Activated T-helper 9 cell treated with anti-CD3 and anti-CD28 coated beads, Interleukin-2, amount 50 U/mL, for 16 hours (primary cell): ENCODE measurements at regions not wholly inside any gene's neighbourhood (a gene's known extent, or its start where the extent isn't known, plus 50 kb on each side); places are given as distances from the start of the nearest gene placed in this dataset.
"Not testable (repeated sequence)": the region's sequence is repeated elsewhere in the genome, so short reads cannot be mapped to it uniquely, and the experiment has no call there.

Experiments used
- DNase-seq: peaks from one replicate; pipeline ENCODE4 v3.0.0-alpha.2; 2020; ENCODE audit warnings: low read depth

GRCh38 chr9:30815585-30815984, 1568.9 kb upstream of the ACO1 start:
- no peak for DNase-seq

GRCh38 chr9:30845136-30845535, 1539.3 kb upstream of the ACO1 start:
- DNase-seq: no peak

- no peak for DNase-seq
These were observed 1537.8 kb upstream of the ACO1 start for GRCh38 chr9:30846651-30847050.

DNA sequence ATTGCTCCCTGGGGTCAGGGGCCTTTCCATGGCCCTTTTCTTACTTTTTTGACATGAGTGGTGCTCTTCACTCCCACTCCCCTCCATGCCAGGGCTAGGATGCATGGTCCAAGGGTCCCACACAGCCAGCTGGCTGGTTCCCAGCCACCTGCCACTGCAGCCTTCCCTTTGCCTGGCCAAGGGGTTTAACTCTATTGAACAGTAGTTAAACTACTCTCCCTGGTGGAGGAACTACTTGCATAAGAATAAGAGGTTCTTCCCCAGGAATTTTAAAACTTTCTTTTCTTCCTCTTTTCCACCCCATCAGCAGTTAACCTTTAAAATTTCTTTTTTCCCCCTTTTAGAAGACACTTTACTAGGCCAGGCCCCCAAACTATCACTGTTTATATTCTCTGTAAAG, 1532.8 kb upstream of the ACO1 start:
- no peak for DNase-seq

DNA sequence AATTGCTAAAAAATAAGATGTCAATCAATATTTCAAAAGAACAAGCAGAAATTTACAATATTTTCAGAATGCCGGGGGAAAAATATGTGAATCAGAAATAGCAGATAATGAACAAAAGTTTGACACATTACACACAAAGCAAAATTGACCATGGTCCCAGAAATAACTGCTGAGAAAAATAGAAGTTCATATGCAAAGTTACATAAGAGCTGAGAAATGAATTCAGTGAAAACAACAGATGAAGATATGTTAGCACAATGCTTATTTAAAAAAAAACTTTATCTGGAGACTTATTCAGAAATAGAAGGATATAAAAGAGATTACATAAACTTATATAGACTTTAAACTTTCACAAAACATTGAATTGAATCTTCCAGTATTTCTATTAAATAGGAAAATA, 1483.7 kb upstream of the ACO1 start:
- DNase-seq: no peak

- DNase-seq: no peak
These were observed 1471.1 kb upstream of the ACO1 start for GRCh38 chr9:30913331-30913730.

DNA sequence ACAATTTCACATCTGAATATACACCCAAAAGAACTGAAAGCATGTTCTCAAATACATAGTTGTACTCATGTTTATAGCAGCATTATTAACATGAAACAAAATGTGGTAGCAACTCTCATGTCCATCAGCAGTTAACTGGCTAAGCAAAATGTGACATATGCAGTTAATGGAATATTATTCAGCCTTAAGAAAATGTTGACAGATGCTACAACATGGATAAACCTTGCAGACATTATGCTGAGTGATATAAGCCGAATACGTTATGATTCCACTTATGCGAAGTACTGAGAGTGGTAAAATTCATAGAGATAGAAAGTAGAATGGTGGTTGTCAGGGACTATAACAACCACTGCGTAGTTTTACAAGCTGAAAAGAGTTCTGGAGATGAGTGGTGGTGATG, 1469.0 kb upstream of the ACO1 start:
- DNase-seq: no peak

DNA sequence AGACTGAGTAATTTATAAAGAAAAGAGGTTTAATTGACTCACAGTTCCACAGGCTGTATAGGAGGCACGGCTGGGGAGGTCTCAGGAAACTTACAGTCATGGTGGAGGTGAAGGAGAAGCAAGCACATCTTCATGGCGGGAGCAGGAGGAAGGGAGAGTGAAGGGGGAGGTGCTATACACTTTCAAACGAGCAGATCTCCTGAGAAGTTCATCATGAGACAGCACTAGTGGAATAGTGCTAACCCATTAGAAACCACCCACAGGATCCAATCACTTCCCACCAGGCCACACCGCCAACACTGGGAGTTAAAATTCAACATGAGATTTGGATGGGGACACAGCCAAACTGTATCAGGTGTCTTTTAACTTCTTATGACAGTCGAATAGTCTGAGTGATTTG, 1459.3 kb upstream of the ACO1 start:
- no peak for DNase-seq

GRCh38 chr9:30925635-30926034, 1458.8 kb upstream of the ACO1 start:
- no peak for DNase-seq

GRCh38 chr9:30928045-30928444, 1456.4 kb upstream of the ACO1 start:
- no peak for DNase-seq

- DNase-seq: no peak
These were observed 1452.2 kb upstream of the ACO1 start for GRCh38 chr9:30932226-30932625.

DNA sequence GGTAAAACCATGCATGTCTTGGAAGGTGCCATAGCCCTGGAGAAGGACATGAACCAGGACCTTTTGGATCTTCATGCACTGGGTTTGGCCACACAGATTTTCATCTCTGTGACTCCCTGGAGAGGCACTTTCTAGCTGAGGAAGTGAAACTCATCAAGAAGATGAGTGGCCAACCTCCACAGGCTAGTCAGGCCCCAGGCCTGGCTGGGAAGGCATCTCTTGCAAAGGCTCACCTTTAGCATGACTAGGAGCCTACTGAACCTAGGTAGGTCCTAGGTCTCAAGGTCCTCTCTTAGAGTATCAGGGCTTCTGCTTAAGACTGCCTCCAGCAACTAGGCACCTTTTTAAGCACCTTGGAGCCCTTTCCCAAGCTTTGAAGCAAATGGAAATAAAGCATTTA, 1448.7 kb upstream of the ACO1 start:
- DNase-seq: no peak

- no peak for DNase-seq
These were observed 1447.3 kb upstream of the ACO1 start for GRCh38 chr9:30937106-30937505.

DNA sequence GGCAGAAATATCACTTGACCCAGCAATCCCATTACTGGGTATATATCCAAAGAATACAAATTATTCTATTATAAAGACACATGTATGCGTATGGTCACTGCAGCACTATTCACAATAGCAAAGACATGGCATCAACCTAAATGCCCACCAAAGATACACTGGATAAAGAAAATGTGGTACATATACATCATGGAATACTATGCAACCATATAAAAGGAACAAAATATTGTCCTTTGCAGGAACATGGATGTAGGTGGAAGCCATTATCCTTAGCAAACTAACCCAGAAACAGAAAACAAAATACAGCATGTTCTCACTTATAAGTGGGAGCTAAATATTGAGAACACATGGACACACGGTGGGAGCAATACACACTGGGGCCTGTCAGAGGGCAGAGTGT, 1441.6 kb upstream of the ACO1 start:
- not testable (repeated sequence) for DNase-seq

DNA sequence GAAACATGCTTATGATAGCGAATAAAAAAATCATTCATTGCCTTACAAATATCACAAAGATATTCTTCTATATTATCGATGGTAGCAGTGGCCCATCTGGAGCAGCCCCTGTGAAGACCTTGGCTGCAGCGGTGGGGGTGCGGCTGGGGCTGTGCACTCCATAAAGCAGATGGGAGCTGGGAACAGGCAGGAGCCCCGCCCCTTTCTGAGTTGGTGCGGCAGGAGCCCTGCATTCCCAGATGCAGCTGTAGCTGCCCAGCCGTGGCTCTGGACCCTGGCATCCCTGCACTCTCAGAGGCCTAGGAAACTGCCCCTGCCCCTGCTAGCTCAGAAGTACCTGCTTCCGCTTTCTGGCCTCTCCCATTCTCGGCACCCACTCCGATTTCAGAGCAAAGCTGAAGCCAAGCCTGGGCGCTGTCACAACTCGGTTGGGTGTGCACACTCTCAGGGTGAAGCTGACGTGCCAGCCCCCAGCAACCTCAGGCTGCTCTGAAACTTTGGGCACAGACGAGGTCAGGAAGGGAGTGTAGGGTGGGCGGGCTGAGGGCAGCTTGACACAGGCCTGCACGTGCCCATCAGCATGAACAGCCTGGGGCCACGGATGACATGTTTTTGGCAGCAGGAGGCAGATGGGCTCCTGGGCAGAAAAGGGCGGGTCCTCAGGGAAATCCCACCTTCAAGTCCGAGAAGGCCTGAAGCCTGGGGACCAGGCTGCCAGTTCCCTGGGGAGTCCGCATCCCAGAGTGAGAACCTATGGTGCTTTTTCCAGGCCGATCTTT, 1440.8 kb upstream of the ACO1 start:
- DNase-seq: no peak

- DNase-seq: no peak
These were observed 1440.2 kb upstream of the ACO1 start for GRCh38 chr9:30944225-30944569.

DNA sequence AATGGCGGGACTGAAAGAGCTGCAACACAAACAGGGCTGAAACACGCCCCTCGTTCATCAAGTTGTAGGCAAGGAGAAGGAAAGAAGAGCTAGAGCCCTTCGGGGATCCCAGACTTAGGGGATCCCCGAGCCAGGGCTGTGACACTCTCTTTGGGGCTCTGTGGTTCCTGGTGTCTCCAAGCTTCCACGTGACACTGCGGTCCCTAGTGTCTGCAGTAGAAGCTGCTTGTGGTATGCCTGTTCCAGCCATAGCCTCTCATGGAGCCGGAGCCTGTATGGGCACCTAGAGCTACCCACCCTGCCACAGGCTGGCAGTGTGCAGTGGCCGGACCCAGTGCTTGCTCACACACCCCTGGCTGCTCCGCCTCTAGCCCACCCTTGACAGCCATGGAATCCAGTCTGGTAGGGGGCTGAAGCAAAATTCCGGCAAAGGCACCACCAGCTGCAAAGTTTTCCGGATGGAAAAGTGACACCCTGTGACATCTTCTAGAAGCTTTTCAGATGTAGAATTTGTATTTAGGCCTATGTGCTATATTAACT, 1439.6 kb upstream of the ACO1 start:
- DNase-seq: no peak

DNA sequence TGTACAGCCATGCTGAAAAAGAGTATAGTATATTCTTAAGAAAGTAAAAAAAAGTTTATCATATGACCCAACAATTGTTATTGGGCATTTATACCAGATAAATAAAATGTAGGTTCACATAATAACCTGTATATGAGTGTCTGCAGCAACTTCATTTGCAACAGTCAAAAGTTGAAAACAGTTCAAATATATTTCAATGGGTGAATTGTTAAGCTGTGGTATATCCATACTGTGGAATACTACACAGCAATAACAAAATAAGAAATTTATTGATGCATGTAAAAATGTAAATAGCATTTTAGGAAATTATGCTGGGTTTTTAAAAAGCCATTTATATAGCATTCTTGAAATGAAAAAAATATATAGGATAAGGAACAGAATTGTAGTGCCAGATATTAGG, 1420.1 kb upstream of the ACO1 start:
- no peak for DNase-seq

- DNase-seq: no peak
These were observed 1417.0 kb upstream of the ACO1 start for GRCh38 chr9:30967476-30967875.

DNA sequence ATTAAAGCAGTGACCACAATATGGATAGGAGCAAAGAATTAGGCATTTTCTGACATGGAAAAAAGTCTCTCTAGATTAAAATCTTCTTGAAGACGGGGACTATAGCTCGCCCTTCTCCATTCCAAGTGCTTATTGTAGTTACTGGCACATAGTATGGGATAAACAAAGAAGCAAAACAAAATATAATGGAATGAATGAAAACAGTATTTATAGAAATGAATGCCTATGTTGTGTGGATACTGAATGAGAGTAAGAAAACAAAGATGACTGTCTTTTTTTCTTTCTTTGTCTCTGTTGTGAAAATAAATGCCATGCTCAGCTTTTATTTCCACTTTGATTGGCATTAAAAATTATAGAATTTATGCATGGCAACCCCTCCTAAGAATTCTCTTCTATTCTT, 1414.3 kb upstream of the ACO1 start:
- no peak for DNase-seq

GRCh38 chr9:30970812-30971211, 1413.6 kb upstream of the ACO1 start:
- DNase-seq: no peak

GRCh38 chr9:30972654-30973053, 1411.8 kb upstream of the ACO1 start:
- no peak for DNase-seq

DNA sequence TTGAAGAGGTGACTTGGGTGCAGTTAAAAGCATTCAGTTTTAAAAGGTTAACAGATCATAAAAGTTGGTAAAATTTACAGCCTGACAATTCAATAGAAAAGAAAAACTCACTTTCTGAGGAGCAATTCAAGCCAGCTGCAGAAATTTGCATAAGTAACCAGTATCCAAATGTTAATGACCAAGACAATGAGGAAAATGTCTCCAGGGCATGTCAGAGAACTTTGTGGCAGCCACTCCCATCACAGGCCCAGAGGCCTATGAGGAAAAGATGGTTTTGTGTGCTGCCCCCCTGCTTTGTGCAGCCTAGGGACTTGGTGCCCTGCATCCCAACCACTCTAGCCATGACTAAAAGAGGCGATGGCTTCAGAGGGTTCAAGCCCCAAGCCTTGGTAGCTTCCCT, 1406.5 kb upstream of the ACO1 start:
- DNase-seq: no peak

GRCh38 chr9:30982301-30982700, 1402.1 kb upstream of the ACO1 start:
- no peak for DNase-seq
